ENCODE measurements at regions not wholly inside any gene's neighbourhood (a gene's known extent, or its start where the extent isn't known, plus 50 kb on each side); places are given as distances from the start of the nearest gene placed in this dataset.

DNA sequence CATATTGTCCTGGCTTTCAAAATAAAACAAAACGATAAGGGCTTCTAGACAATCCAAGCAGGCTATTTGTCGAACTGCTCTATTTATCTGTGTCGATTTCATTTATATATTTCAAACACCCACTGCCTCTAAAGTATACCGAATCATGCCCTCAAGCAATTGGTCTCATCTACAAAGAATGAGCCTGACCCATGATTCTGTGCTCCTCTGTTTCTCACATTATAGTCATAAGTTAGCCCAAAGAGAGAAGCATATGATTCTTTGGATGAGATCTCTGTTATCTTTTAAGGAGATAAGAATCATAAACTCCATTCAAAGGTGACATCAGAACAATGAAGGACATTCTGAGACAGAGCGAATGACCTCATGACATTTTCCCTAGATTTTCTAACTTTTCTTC, 191.1 kb downstream of the MAP2K6 start:
- no peak for DNase-seq

- no peak for DNase-seq
These were observed 191.8 kb downstream of the MAP2K6 start for GRCh38 chr17:69606142-69606800.

DNA sequence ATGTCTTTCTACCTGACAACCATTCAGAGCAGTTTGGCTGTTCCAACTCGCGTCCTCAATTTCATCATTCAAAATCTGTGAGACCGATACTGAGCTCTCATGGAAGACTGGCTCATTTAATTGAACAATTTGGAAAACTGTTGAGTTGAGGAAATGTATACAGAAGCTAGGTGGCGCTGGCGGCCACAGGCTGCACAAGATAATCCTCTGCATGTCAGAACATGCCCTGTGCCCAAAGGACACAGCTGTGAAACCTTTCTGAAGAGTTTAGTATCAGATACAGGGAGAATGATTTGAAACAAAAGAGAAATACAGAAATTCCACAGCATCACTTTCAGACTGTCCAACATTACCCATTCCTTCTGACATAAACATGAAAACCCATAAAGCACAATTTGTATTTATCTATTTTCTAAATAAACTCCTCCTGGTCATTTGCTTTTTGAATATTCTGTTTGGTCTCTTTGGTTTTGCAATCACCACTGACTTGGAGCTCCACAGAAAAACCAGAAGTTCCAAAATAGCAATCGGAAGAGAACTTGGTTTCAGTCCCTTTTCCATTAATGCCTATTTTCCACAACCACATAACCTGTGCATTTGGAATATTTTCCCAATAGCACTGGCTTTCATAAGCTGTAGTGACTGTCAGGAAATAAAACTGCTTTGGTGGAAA, 192.8 kb downstream of the MAP2K6 start:
- DNase-seq: no peak

- DNase-seq: no peak
These were observed 193.6 kb downstream of the MAP2K6 start for GRCh38 chr17:69608141-69608540.

DNA sequence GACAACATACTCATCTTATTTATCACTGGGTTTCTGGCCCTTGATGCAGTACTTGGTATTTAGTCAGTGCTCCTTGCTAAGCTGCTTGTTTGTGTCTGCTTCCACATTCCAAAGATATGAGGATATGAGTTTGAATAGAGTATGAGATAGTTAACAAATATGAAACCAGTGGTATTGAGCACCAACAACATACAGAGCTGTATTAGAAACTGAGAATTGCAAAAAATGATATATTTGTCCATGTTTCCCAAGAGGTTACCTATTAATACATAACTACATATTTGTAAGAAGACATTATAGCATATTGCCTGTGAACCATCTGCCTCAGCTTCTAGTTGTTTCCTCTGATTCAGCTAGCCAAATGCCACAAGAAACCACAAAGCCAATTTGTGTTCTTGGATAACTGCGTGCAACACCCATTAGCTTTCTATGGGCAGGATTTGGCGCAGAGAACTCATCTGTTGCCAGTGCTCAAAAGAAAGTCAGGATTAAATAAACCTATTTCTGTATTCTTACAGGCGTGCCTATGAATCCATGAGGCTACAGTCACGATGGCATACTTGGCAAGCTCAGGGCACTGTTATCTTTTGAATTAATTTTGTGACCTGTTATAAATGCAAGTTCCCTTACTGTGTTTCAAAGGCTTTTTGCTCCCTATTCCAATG, 194.4 kb downstream of the MAP2K6 start:
- DNase-seq: no peak

DNA sequence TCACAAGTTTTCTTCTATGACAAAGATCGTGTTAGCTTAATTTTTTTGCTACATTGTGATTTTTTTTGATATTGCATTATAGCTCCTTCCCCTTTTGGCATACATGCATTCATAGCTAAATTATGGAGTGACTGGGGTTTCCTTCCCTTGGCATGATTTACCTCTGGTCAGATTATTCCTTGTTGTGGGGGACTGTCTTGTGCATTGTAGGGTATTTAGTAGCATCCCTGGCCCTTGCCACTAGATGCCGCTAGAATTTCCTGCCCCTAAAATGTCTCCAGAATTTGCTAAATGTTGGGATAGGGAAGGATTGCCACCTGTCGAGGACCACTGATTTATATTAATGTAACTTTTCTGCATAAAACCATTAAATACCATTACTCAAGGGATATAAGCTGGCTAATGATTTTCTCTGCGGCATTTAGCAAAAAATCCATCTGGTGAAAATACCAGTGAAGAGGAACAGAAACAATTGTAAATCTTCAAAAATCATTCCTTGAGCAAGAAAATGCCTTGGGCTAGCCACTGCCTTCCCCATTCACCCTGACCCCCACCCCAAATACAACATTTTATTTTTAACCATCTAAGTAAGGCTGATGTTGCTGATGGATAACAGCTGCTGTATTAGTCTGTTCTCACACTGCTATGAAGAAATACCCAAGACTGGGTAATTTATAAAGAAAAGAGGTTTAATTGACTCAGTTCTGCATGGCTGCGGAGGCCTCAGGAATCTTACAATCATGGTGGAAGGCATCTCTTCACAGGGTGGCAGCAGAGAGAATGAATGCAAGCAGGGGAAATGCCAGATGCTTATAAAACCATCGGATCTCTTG, 195.2 kb downstream of the MAP2K6 start:
- DNase-seq: no peak

GRCh38 chr17:69620363-69620762, 205.9 kb downstream of the MAP2K6 start:
- no peak for DNase-seq

- no peak for DNase-seq
These were observed 211.0 kb downstream of the MAP2K6 start for GRCh38 chr17:69625474-69625873.

GRCh38 chr17:69630056-69630635, 215.6 kb downstream of the MAP2K6 start:
- no peak for DNase-seq

DNA sequence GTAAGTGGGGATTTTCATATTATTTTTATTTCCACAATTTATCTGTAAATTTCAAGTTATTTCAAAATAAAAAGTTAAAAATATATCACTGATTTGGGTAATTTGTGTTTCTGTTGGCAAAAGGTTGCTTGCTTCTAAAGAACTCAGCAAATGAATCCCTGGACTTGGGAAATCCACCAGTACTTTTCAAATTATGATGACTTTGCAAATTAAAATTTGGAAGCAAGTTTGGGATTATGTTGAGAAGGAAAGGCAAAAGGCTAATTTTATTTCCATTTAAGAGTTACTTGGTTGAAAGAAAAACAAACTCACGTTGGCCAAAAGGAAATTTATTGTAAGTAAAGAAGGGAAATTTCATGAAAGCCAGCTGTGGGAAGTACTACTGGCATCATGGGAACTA, 220.3 kb downstream of the MAP2K6 start:
- DNase-seq: no peak

GRCh38 chr17:69637446-69638156, 223.1 kb downstream of the MAP2K6 start:
- DNase-seq: no peak

- no peak for DNase-seq
These were observed 224.6 kb downstream of the MAP2K6 start for GRCh38 chr17:69639096-69639495.

DNA sequence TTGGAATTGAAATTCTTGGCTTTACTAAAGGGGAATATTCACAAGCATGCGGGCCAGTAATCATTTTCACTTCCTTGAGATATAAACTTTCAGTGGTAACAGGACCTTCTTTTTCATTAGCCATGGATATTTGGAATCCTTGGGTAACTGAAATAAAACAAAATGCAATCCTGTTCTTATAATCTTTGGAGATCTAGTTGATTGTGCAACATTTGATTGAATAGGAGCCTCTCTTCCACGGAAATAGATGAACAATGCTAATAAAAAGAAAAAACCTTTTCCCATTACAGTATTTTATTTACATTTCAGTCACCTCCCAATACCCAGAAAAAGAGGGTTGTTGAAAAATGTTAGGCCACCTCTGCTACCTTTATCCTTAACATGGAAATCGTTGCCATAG, 225.6 kb downstream of the MAP2K6 start:
- no peak for DNase-seq

DNA sequence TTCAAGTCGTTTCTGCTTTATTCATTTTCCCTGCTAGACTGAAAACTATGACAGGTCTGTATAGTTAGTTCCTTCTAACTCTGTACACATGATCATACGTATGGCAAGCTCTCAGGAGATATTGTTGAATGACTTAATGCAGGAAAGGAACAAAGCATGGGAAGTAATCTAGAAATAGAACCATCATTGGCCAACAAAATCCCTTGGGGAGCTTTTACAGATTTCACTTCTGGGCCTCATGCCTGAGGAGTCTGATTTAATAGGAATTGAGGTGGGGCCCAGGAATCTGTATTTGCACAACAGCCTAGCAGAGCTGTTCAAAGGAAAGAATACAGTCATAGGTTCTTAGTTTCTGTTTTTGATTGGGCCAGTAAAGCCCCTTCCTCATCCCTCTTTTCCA, 229.2 kb downstream of the MAP2K6 start:
- DNase-seq: no peak

GRCh38 chr17:69646729-69647128, 232.2 kb downstream of the MAP2K6 start:
- no peak for DNase-seq

GRCh38 chr17:69650881-69651280, 236.4 kb downstream of the MAP2K6 start:
- no peak for DNase-seq

GRCh38 chr17:69651921-69652320, 237.4 kb downstream of the MAP2K6 start:
- no peak for DNase-seq

- no peak for DNase-seq
These were observed 240.7 kb downstream of the MAP2K6 start for GRCh38 chr17:69654981-69655855.

DNA sequence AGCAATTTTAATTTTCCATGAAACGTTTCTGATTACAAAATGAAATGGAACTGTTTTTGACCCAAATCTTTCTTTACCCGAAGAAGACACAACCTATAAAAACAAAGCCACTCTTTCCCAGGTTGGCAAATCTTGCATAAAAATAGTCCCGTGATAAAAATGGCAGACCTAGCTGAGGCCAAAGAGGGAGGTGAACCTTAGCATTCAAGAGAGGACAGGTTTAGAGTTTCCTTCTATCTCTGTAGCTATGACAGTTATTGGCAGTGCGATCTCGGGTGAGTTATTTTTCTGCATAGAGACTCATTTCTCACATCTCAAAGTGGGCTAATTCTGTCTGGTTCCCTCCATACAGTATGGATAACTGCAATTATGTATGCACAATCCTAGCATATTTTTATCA, 241.4 kb downstream of the MAP2K6 start:
- no peak for DNase-seq

GRCh38 chr17:69669441-69670178, 255.1 kb downstream of the MAP2K6 start:
- no peak for DNase-seq

GRCh38 chr17:69672924-69673323, 258.4 kb downstream of the MAP2K6 start:
- DNase-seq: no peak

All from SIG-M5 (cell line).